Transverse colon (tissue), 4 donors: ENCODE measurements at regions not wholly inside any gene's neighbourhood (a gene's known extent, or its start where the extent isn't known, plus 50 kb on each side); places are given as distances from the start of the nearest gene placed in this dataset.

ENCODE experiments used
- EP300 ChIP-seq: sonication (generic); formaldehyde crosslinking; IDR thresholded peaks from one replicate; pipeline ENCODE4 v1.6.1; 2017; ENCODE audit warnings: antibody characterized with exemption, low read depth
- POLR2A ChIP-seq: fragments of 450-650 bp; IDR thresholded peaks from one replicate; pipeline ENCODE4 v1.6.1; 2016; ENCODE audit warnings: antibody characterized with exemption, mild to moderate bottlenecking, moderate library complexity
- POLR2AphosphoS5 ChIP-seq, 3 donors: sonication (generic); formaldehyde crosslinking; IDR thresholded peaks; one replicate each; pipeline ENCODE4 v1.6.1; 2016; ENCODE audit warnings: antibody characterized with exemption in 3 of 3
- TF ChIP-seq, protein P1 (sequence below), 5 experiments: fragments of 200-600 bp in 3 of 5; fragments of 450-650 bp in 2 of 5; sonication (generic) in 3 of 5; IDR thresholded peaks; 1 replicate in 2 of 5; 2 replicates in 3 of 5; pipeline ENCODE4 v1.5.1; 2016 to 2017; ENCODE audit warnings: antibody characterized with exemption in 5 of 5, inconsistent platforms in 3 of 5, mild to moderate bottlenecking in 2 of 5, moderate library complexity in 1 of 5

DNA sequence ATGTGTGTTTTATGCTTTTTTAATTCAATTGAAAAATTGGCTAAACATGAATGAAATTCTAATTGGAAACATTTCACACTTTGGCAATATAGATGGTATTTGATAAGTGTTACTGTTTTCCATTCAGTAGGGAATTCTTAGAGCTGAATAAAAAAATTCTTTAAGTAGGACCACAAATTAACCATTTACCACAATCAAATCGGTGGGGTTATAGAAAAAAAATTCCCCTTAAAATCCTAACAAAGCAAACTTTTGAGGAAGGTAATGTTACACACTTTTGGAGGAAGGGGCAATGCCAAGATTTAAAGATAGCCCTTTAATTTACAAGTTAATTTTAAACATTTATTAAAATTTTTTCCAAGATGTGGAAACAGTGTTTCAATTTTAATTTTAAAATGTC lies 279.0 kb upstream of the FIGN start:
- TF ChIP-seq, protein P1, sequence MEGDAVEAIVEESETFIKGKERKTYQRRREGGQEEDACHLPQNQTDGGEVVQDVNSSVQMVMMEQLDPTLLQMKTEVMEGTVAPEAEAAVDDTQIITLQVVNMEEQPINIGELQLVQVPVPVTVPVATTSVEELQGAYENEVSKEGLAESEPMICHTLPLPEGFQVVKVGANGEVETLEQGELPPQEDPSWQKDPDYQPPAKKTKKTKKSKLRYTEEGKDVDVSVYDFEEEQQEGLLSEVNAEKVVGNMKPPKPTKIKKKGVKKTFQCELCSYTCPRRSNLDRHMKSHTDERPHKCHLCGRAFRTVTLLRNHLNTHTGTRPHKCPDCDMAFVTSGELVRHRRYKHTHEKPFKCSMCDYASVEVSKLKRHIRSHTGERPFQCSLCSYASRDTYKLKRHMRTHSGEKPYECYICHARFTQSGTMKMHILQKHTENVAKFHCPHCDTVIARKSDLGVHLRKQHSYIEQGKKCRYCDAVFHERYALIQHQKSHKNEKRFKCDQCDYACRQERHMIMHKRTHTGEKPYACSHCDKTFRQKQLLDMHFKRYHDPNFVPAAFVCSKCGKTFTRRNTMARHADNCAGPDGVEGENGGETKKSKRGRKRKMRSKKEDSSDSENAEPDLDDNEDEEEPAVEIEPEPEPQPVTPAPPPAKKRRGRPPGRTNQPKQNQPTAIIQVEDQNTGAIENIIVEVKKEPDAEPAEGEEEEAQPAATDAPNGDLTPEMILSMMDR (IDR thresholded peaks at IDR 0.05): no peak
- no peak for TF ChIP-seq POLR2A
- TF ChIP-seq POLR2AphosphoS5 (IDR thresholded peaks at IDR 0.05): no peak
- TF ChIP-seq EP300: no peak
